Fibroblast of gingiva (primary cell): ENCODE measurements at regions not wholly inside any gene's neighbourhood (a gene's known extent, or its start where the extent isn't known, plus 50 kb on each side); places are given as distances from the start of the nearest gene placed in this dataset.

ENCODE experiments used
- DNase-seq: peaks from one replicate; pipeline ENCODE4 v3.0.0-alpha.2; 2011; ENCODE audit warnings: low read depth

GRCh38 chrX:20374900-20375438, 108.3 kb upstream of the RPS6KA3 start:
- no peak for DNase-seq

GRCh38 chrX:20374450-20374849, 107.7 kb upstream of the RPS6KA3 start:
- DNase-seq, result no peak

GRCh38 chrX:20373063-20373462, 106.4 kb upstream of the RPS6KA3 start:
- DNase-seq, result no peak

GRCh38 chrX:20372533-20372932, 105.8 kb upstream of the RPS6KA3 start:
- peak; percentile 24 for DNase-seq

- no peak for DNase-seq
These were observed 102.8 kb upstream of the RPS6KA3 start for GRCh38 chrX:20369468-20369867.

GRCh38 chrX:20364238-20364637, 97.5 kb upstream of the RPS6KA3 start:
- DNase-seq, result no peak

- no peak for DNase-seq
These were observed 96.6 kb upstream of the RPS6KA3 start for GRCh38 chrX:20363275-20363674.

- peak; percentile 6 for DNase-seq
These were observed 95.9 kb upstream of the RPS6KA3 start for GRCh38 chrX:20362268-20363267.

GRCh38 chrX:20361890-20362262, 95.2 kb upstream of the RPS6KA3 start:
- DNase-seq, result peak; percentile 47

- DNase-seq, result peak; percentile 55
These were observed 94.6 kb upstream of the RPS6KA3 start for GRCh38 chrX:20361081-20361889.

GRCh38 chrX:20355187-20355586, 88.5 kb upstream of the RPS6KA3 start:
- no peak for DNase-seq

- no peak for DNase-seq
These were observed 87.8 kb upstream of the RPS6KA3 start for GRCh38 chrX:20354505-20354904.

GRCh38 chrX:20352935-20353336, 86.2 kb upstream of the RPS6KA3 start:
- no peak for DNase-seq

- DNase-seq, result no peak
These were observed 85.8 kb upstream of the RPS6KA3 start for GRCh38 chrX:20352504-20352903.

- no peak for DNase-seq
These were observed 83.9 kb upstream of the RPS6KA3 start for GRCh38 chrX:20350596-20350995.

- DNase-seq, result no peak
These were observed 81.4 kb upstream of the RPS6KA3 start for GRCh38 chrX:20348139-20348538.

GRCh38 chrX:20347481-20347880, 80.8 kb upstream of the RPS6KA3 start:
- peak; percentile 11 for DNase-seq

GRCh38 chrX:20333672-20334071, 67.0 kb upstream of the RPS6KA3 start:
- no peak for DNase-seq

GRCh38 chrX:20330545-20330944, 63.8 kb upstream of the RPS6KA3 start:
- no peak for DNase-seq

- DNase-seq, result no peak
These were observed 62.7 kb upstream of the RPS6KA3 start for GRCh38 chrX:20329435-20329834.

- DNase-seq, result no peak
These were observed 59.2 kb upstream of the RPS6KA3 start for GRCh38 chrX:20325786-20326388.

- DNase-seq, result no peak
These were observed 56.2 kb upstream of the RPS6KA3 start for GRCh38 chrX:20322887-20323286.
